ENCODE measurements at regions not wholly inside any gene's neighbourhood (a gene's known extent, or its start where the extent isn't known, plus 50 kb on each side); places are given as distances from the start of the nearest gene placed in this dataset.

- H3K27me3 Mint-ChIP-seq (ENCODE audit: low read depth in 3 of 3): peaks cover 0 to 2% (median 2%) of the 10 kb centered on the region in 3 donors
- H3K36me3 ChIP-seq (replicated peaks in 1 of 2; ENCODE audit: control insufficient read depth in 1 of 2, insufficient read depth in 2 of 2, low read length in 2 of 2): no peaks in the 10 kb centered on the region
- H3K9me3 Mint-ChIP-seq: peaks cover 0 to 7% (median 0%) of the 10 kb centered on the region in 7 donors
- H3K4me1 ChIP-seq (ENCODE audit: control insufficient read depth in 1 of 2, insufficient read depth in 2 of 2, low read length in 2 of 2): no peaks in the 10 kb centered on the region
- intact Hi-C loops (cut with micrococcal nuclease): no loop called here
- H3K79me2 ChIP-seq (ENCODE audit: insufficient read depth, low read length): no peaks in the 10 kb centered on the region
- H4K20me1 ChIP-seq (ENCODE audit: insufficient read depth, low read length): no peaks in the 10 kb centered on the region
- H3K27ac ChIP-seq (ENCODE audit: low read depth in 1 of 2, low read length in 2 of 2): no peak overlapping the region
- H3K4me1 Mint-ChIP-seq: no peaks in the 10 kb centered on the region
- H3K27ac Mint-ChIP-seq: peak overlapping the region in 2 of 7 donors; percentile 26 to 61
- H2AFZ ChIP-seq (ENCODE audit: insufficient read depth, low read depth, low read length, poor library complexity, severe bottlenecking): no peak overlapping the region
- no peak overlapping the region for H3K9ac ChIP-seq (ENCODE audit: insufficient read depth, low read length, poor library complexity, severe bottlenecking)
- no peak overlapping the region for H3K4me2 ChIP-seq (replicated peaks; ENCODE audit: extremely low read depth, low read length, poor library complexity, severe bottlenecking)
- no peak for DNase-seq
- TF ChIP-seq, protein P1, sequence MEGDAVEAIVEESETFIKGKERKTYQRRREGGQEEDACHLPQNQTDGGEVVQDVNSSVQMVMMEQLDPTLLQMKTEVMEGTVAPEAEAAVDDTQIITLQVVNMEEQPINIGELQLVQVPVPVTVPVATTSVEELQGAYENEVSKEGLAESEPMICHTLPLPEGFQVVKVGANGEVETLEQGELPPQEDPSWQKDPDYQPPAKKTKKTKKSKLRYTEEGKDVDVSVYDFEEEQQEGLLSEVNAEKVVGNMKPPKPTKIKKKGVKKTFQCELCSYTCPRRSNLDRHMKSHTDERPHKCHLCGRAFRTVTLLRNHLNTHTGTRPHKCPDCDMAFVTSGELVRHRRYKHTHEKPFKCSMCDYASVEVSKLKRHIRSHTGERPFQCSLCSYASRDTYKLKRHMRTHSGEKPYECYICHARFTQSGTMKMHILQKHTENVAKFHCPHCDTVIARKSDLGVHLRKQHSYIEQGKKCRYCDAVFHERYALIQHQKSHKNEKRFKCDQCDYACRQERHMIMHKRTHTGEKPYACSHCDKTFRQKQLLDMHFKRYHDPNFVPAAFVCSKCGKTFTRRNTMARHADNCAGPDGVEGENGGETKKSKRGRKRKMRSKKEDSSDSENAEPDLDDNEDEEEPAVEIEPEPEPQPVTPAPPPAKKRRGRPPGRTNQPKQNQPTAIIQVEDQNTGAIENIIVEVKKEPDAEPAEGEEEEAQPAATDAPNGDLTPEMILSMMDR (IDR thresholded peaks at IDR 0.05): no peak
- H3K4me3 ChIP-seq (replicated peaks in 1 of 3; ENCODE audit: low read depth in 2 of 3, low read length in 3 of 3): no peak overlapping the region
- H3K4me3 Mint-ChIP-seq: no peak overlapping the region
- H3K9me3 ChIP-seq (replicated peaks in 1 of 2; ENCODE audit: control insufficient read depth in 1 of 2, insufficient read depth in 1 of 2, low read length in 2 of 2): no peaks in the 10 kb centered on the region
- H3K36me3 Mint-ChIP-seq: no peaks in the 10 kb centered on the region
- WGBS (ENCODE audit: insufficient coverage): 95% methylated on average over 9 of the region's 17 CpGs
- H3K27me3 ChIP-seq (ENCODE audit: control insufficient read depth in 2 of 2, insufficient read depth in 2 of 2, low read length in 2 of 2): no peaks in the 10 kb centered on the region
Observed at GRCh38 chr10:44589181-44589943, 204.5 kb upstream of the CXCL12 start.

GRCh38 chr10:44589944-44590449, 205.1 kb upstream of the CXCL12 start:
- WGBS (ENCODE audit: insufficient coverage): 87% methylated on average over 5 of the region's 5 CpGs
- Histone ChIP-seq H3K27me3 (ENCODE audit: control insufficient read depth in 2 of 2, insufficient read depth in 2 of 2, low read length in 2 of 2) (no peaks in the 10 kb centered on the region), H4K20me1 (ENCODE audit: insufficient read depth, low read length) (no peaks in the 10 kb centered on the region), H3K4me1 (ENCODE audit: control insufficient read depth in 1 of 2, insufficient read depth in 2 of 2, low read length in 2 of 2) (no peaks in the 10 kb centered on the region), H2AFZ (ENCODE audit: insufficient read depth, low read depth, low read length, poor library complexity, severe bottlenecking) (no peak overlapping the region), H3K36me3 (replicated peaks in 1 of 2; ENCODE audit: control insufficient read depth in 1 of 2, insufficient read depth in 2 of 2, low read length in 2 of 2) (no peaks in the 10 kb centered on the region), H3K79me2 (ENCODE audit: insufficient read depth, low read length) (no peaks in the 10 kb centered on the region), H3K9me3 (replicated peaks in 1 of 2; ENCODE audit: control insufficient read depth in 1 of 2, insufficient read depth in 1 of 2, low read length in 2 of 2) (peaks cover 0 to 5% of the 10 kb centered on the region in 2 donors), H3K4me3 (replicated peaks in 1 of 3; ENCODE audit: low read depth in 2 of 3, low read length in 3 of 3) (no peak overlapping the region), H3K9ac (ENCODE audit: insufficient read depth, low read length, poor library complexity, severe bottlenecking) (no peak overlapping the region), H3K4me2 (replicated peaks; ENCODE audit: extremely low read depth, low read length, poor library complexity, severe bottlenecking) (no peak overlapping the region), H3K27ac (ENCODE audit: low read depth in 1 of 2, low read length in 2 of 2) (no peak overlapping the region)
- intact Hi-C loops (cut with micrococcal nuclease): no loop called here
- H3K4me1 Mint-ChIP-seq: no peaks in the 10 kb centered on the region
- TF ChIP-seq, protein P1 (IDR thresholded peaks at IDR 0.05): no peak
- H3K36me3 Mint-ChIP-seq: no peaks in the 10 kb centered on the region
- no peak overlapping the region for H3K27ac Mint-ChIP-seq
- DNase-seq: no peak
- H3K27me3 Mint-ChIP-seq (ENCODE audit: low read depth in 3 of 3): peaks cover 0 to 4% (median 2%) of the 10 kb centered on the region in 3 donors
- no peak overlapping the region for H3K4me3 Mint-ChIP-seq
- H3K9me3 Mint-ChIP-seq: peaks cover 0 to 8% (median 0%) of the 10 kb centered on the region in 7 donors

Data from CD14-positive monocyte (primary cell).